ENCODE measurements at regions not wholly inside any gene's neighbourhood (a gene's known extent, or its start where the extent isn't known, plus 50 kb on each side); places are given as distances from the start of the nearest gene placed in this dataset.

- Mint-ChIP-seq H3K36me3 (ENCODE audit: insufficient read depth, unreplicated experiment) (no peaks in the 10 kb centered on the region), H3K27me3 (ENCODE audit: insufficient read depth, unreplicated experiment) (no peaks in the 10 kb centered on the region), H3K27ac (ENCODE audit: unreplicated experiment) (no peak overlapping the region), H3K9me3 (ENCODE audit: unreplicated experiment) (peaks cover 9% of the 10 kb centered on the region), H3K4me3 (ENCODE audit: unreplicated experiment) (no peak overlapping the region), H3K4me1 (ENCODE audit: low read depth, unreplicated experiment) (peaks cover 7% of the 10 kb centered on the region)
- ChIA-PET CTCF (no interaction called here), POLR2A (no interaction called here)
- H3K36me3 ChIP-seq (ENCODE audit: control insufficient read depth, insufficient read depth, low read length): no peaks in the 10 kb centered on the region
- no peaks in the 10 kb centered on the region for H3K27me3 ChIP-seq (replicated peaks; ENCODE audit: control insufficient read depth, insufficient read depth, low read length)
- H3K4me3 ChIP-seq (ENCODE audit: low read depth, low read length): no peak overlapping the region
- no peak for DNase-seq
- peaks cover 5% of the 10 kb centered on the region; the same call in 1 of the 2 replicates for H3K9me3 ChIP-seq
- no TSS peak for BruUV-seq (replicated peaks)
- peaks cover 11% of the 10 kb centered on the region; the same call in 1 of the 2 replicates for H3K4me1 ChIP-seq
- intact Hi-C loops (cut with micrococcal nuclease; ENCODE audit: unreplicated experiment): no loop called here
- TF ChIP-seq CTCF (IDR thresholded peaks at IDR 0.05; ENCODE audit: insufficient read depth in 1 of 2, low read depth in 1 of 2, low read length in 1 of 2, severe bottlenecking in 1 of 2, unreplicated experiment in 1 of 2): no peak
Observed at GRCh38 chr2:212928681-212929080, 222.7 kb downstream of the IKZF2 start.

- Mint-ChIP-seq H3K9me3 (ENCODE audit: unreplicated experiment) (peaks cover 9% of the 10 kb centered on the region), H3K27me3 (ENCODE audit: insufficient read depth, unreplicated experiment) (no peaks in the 10 kb centered on the region), H3K36me3 (ENCODE audit: insufficient read depth, unreplicated experiment) (no peaks in the 10 kb centered on the region), H3K4me3 (ENCODE audit: unreplicated experiment) (no peak overlapping the region), H3K4me1 (ENCODE audit: low read depth, unreplicated experiment) (peaks cover 7% of the 10 kb centered on the region), H3K27ac (ENCODE audit: unreplicated experiment) (no peak overlapping the region)
- intact Hi-C loops (cut with micrococcal nuclease; ENCODE audit: unreplicated experiment): no loop called here
- no peaks in the 10 kb centered on the region for H3K27me3 ChIP-seq (replicated peaks; ENCODE audit: control insufficient read depth, insufficient read depth, low read length)
- H3K36me3 ChIP-seq (ENCODE audit: control insufficient read depth, insufficient read depth, low read length): no peaks in the 10 kb centered on the region
- ChIA-PET POLR2A (no interaction called here), CTCF (no interaction called here)
- H3K4me1 ChIP-seq: no peaks in the 10 kb centered on the region
- no peak for TF ChIP-seq CTCF (IDR thresholded peaks at IDR 0.05; ENCODE audit: insufficient read depth in 1 of 2, low read depth in 1 of 2, low read length in 1 of 2, severe bottlenecking in 1 of 2, unreplicated experiment in 1 of 2)
- no TSS peak for BruUV-seq (replicated peaks)
- DNase-seq: no peak
- H3K9me3 ChIP-seq: peaks cover 5% of the 10 kb centered on the region; the same call in 1 of the 2 replicates
- H3K4me3 ChIP-seq (ENCODE audit: low read depth, low read length): no peak overlapping the region
Observed at GRCh38 chr2:212926940-212927339, 224.5 kb downstream of the IKZF2 start.

- H3K36me3 Mint-ChIP-seq (ENCODE audit: insufficient read depth, unreplicated experiment): no peaks in the 10 kb centered on the region
- H3K36me3 ChIP-seq (ENCODE audit: control insufficient read depth, insufficient read depth, low read length): no peaks in the 10 kb centered on the region
- no peak overlapping the region for H3K27ac Mint-ChIP-seq (ENCODE audit: unreplicated experiment)
- H3K4me1 Mint-ChIP-seq (ENCODE audit: low read depth, unreplicated experiment): peaks cover 13% of the 10 kb centered on the region
- CTCF ChIA-PET: no interaction called here
- H3K27me3 Mint-ChIP-seq (ENCODE audit: insufficient read depth, unreplicated experiment): no peaks in the 10 kb centered on the region
- DNase-seq: no peak
- H3K4me3 Mint-ChIP-seq (ENCODE audit: unreplicated experiment): no peak overlapping the region
- POLR2A ChIA-PET: no interaction called here
- intact Hi-C loops (cut with micrococcal nuclease; ENCODE audit: unreplicated experiment): no loop called here
- H3K9me3 Mint-ChIP-seq (ENCODE audit: unreplicated experiment): peaks cover 9% of the 10 kb centered on the region
- peaks cover 5% of the 10 kb centered on the region; the same call in 1 of the 2 replicates for H3K9me3 ChIP-seq
- H3K4me1 ChIP-seq: peaks cover 15% of the 10 kb centered on the region
- no peaks in the 10 kb centered on the region for H3K27me3 ChIP-seq (replicated peaks; ENCODE audit: control insufficient read depth, insufficient read depth, low read length)
- TF ChIP-seq CTCF (IDR thresholded peaks at IDR 0.05; ENCODE audit: insufficient read depth in 1 of 2, low read depth in 1 of 2, low read length in 1 of 2, severe bottlenecking in 1 of 2, unreplicated experiment in 1 of 2): no peak
- no peak overlapping the region for H3K4me3 ChIP-seq (ENCODE audit: low read depth, low read length)
- BruUV-seq (replicated peaks): no TSS peak
Observed at GRCh38 chr2:212923393-212923792, 228.0 kb downstream of the IKZF2 start.

All from Caco-2 (cell line).